WTC11 (cell line): ENCODE measurements at regions not wholly inside any gene's neighbourhood (a gene's known extent, or its start where the extent isn't known, plus 50 kb on each side); places are given as distances from the start of the nearest gene placed in this dataset.

Experiments
- ATAC-seq: fragments of 200-7000 bp; cut with Tn5 transposase; 2 replicates; pipeline ENCODE4 v1.10.0; 2021; ENCODE audit warnings: mild to moderate bottlenecking, moderate library complexity
- CTCF ChIA-PET: fragments of 300-600 bp; sonication (Branson Sonifier 250); formaldehyde crosslinking; loops from one replicate; lab custom pipeline; 2021; ENCODE audit warnings: antibody characterized with exemption; lab: Charles Lee
- POLR2A ChIA-PET: fragments of 350-600 bp; sonication (Branson Sonifier 250); formaldehyde crosslinking; loops from one replicate; lab custom pipeline; 2021; ENCODE audit warnings: antibody characterized with exemption; lab: Charles Lee
- DNase-seq: peaks from one replicate; pipeline ENCODE4 v3.0.0; 2021; ENCODE audit warnings: low spot score
- H3K27ac Mint-ChIP-seq: 2 replicates; pipeline ENCODE4 v1.8.0; 2021; ENCODE audit warnings: mixed read lengths
- H3K27me3 Mint-ChIP-seq: 2 replicates; pipeline ENCODE4 v1.8.0; 2021; ENCODE audit warnings: low read depth, mild to moderate bottlenecking, moderate library complexity, mixed read lengths
- H3K36me3 Mint-ChIP-seq: 2 replicates; pipeline ENCODE4 v1.8.0; 2021; ENCODE audit warnings: mixed read lengths
- H3K4me1 Mint-ChIP-seq: 2 replicates; pipeline ENCODE4 v1.8.0; 2022; ENCODE audit warnings: mixed read lengths
- H3K4me3 Mint-ChIP-seq: 2 replicates; pipeline ENCODE4 v1.8.0; 2021; ENCODE audit warnings: mild to moderate bottlenecking, moderate library complexity, mixed read lengths
- H3K9me3 Mint-ChIP-seq: 2 replicates; pipeline ENCODE4 v1.8.0; 2021; ENCODE audit warnings: mixed read lengths
- AR ChIP-seq: fragments of 250-450 bp; sonication (Bioruptor Pico); IDR thresholded peaks from 2 replicates; pipeline ENCODE4 v1.9.0; 2021; ENCODE audit warnings: mild to moderate bottlenecking
- CTCF ChIP-seq: fragments of 200-600 bp; IDR thresholded peaks from 2 replicates; pipeline ENCODE4 v1.8.0; 2022; ENCODE audit warnings: antibody characterized with exemption
- E2F4 ChIP-seq: sonication (generic); formaldehyde crosslinking; IDR thresholded peaks from 2 replicates; pipeline ENCODE4 v1.8.1; 2022; ENCODE audit warnings: low read depth, mild to moderate bottlenecking, moderate library complexity, missing genetic modification reagents, borderline replicate concordance
- ERG ChIP-seq: fragments of 250-450 bp; sonication (Bioruptor Pico); IDR thresholded peaks from 2 replicates; pipeline ENCODE4 v1.8.0; 2021; ENCODE audit warnings: mild to moderate bottlenecking
- FOXP1 ChIP-seq: sonication (generic); formaldehyde crosslinking; IDR thresholded peaks from 2 replicates; pipeline ENCODE4 v1.8.0; 2022; ENCODE audit warnings: missing genetic modification reagents, mild to moderate bottlenecking, moderate library complexity, borderline replicate concordance
- GTF2I ChIP-seq: fragments of 250-450 bp; sonication (Bioruptor Pico); conservative IDR thresholded peaks from 2 replicates; pipeline ENCODE4 v1.4.0; 2021; ENCODE audit warnings: mild to moderate bottlenecking
- IRF1 ChIP-seq: sonication (generic); formaldehyde crosslinking; IDR thresholded peaks from 2 replicates; pipeline ENCODE4 v1.8.0; 2023; ENCODE audit warnings: missing genetic modification reagents
- MLX ChIP-seq: sonication (generic); formaldehyde crosslinking; IDR thresholded peaks from 2 replicates; pipeline ENCODE4 v1.8.1; 2023; ENCODE audit warnings: mild to moderate bottlenecking, missing genetic modification reagents, moderate library complexity
- MYBL2 ChIP-seq: sonication (generic); formaldehyde crosslinking; IDR thresholded peaks from 2 replicates; pipeline ENCODE4 v1.8.1; 2023; ENCODE audit warnings: mild to moderate bottlenecking, moderate library complexity, missing genetic modification reagents
- PRDM15 ChIP-seq: sonication (generic); formaldehyde crosslinking; IDR thresholded peaks from 2 replicates; pipeline ENCODE4 v1.8.0; 2022; ENCODE audit warnings: missing genetic modification reagents
- TCF7 ChIP-seq: sonication (generic); formaldehyde crosslinking; IDR thresholded peaks from 2 replicates; pipeline ENCODE4 v1.8.0; 2022; ENCODE audit warnings: mild to moderate bottlenecking, low read depth, missing genetic modification reagents, moderate library complexity
- TEAD4 ChIP-seq: sonication (generic); formaldehyde crosslinking; IDR thresholded peaks from 2 replicates; pipeline ENCODE4 v1.8.0; 2022; ENCODE audit warnings: mild to moderate bottlenecking, missing genetic modification reagents
- USF1 ChIP-seq: sonication (generic); formaldehyde crosslinking; IDR thresholded peaks from 2 replicates; pipeline ENCODE4 v1.8.0; 2022; ENCODE audit warnings: mild to moderate bottlenecking, missing genetic modification reagents
- ZNF396 ChIP-seq: fragments of 250-450 bp; sonication (Bioruptor Pico); IDR thresholded peaks from 2 replicates; pipeline ENCODE4 v1.8.0; 2021; ENCODE audit warnings: mild to moderate bottlenecking, moderate library complexity, borderline replicate concordance
- ZNF425 ChIP-seq: fragments of 250-450 bp; sonication (Bioruptor Pico); conservative IDR thresholded peaks from 2 replicates; pipeline ENCODE4 v1.9.0; 2021; ENCODE audit warnings: mild to moderate bottlenecking
- ZNF532 ChIP-seq: fragments of 250-450 bp; sonication (Bioruptor Pico); IDR thresholded peaks from 2 replicates; pipeline ENCODE4 v1.9.0; 2021; ENCODE audit warnings: mild to moderate bottlenecking, borderline replicate concordance
- ZNF671 ChIP-seq: fragments of 250-450 bp; sonication (Bioruptor Pico); IDR thresholded peaks from 2 replicates; pipeline ENCODE4 v1.8.0; 2021; ENCODE audit warnings: mild to moderate bottlenecking

GRCh38 chr2:191577605-191578004, 100.3 kb upstream of the NABP1 start:
- Mint-ChIP-seq H3K27me3 (no peaks in the 10 kb centered on the region), H3K9me3 (no peaks in the 10 kb centered on the region), H3K27ac (no peak overlapping the region), H3K36me3 (no peaks in the 10 kb centered on the region), H3K4me3 (no peak overlapping the region), H3K4me1 (peaks cover 11% of the 10 kb centered on the region)
- no peak for ATAC-seq
- ChIA-PET CTCF (interaction anchor here (1.5 kb wide), 1 partner anchor 11 kb away, joined by 3 read pairs; no protein-coding TSS in a partner anchor), POLR2A (no interaction called here)
- no peak for DNase-seq
- TF ChIP-seq TCF7 (CRISPR knock-in tag) (no peak), TEAD4 (CRISPR knock-in tag) (no peak), ZNF396 (no peak), ZNF425 (no peak), ZNF532 (no peak), IRF1 (CRISPR knock-in tag) (no peak), CTCF (no peak), FOXP1 (CRISPR knock-in tag) (no peak), E2F4 (no peak), MLX (no peak), USF1 (no peak), AR (CRISPR knock-in tag) (no peak), GTF2I (CRISPR knock-in tag) (no peak), MYBL2 (CRISPR knock-in tag) (no peak), PRDM15 (no peak), ZNF671 (CRISPR knock-in tag) (no peak), ERG (no peak)
